ENCODE measurements at regions not wholly inside any gene's neighbourhood (a gene's known extent, or its start where the extent isn't known, plus 50 kb on each side); places are given as distances from the start of the nearest gene placed in this dataset.

DNA sequence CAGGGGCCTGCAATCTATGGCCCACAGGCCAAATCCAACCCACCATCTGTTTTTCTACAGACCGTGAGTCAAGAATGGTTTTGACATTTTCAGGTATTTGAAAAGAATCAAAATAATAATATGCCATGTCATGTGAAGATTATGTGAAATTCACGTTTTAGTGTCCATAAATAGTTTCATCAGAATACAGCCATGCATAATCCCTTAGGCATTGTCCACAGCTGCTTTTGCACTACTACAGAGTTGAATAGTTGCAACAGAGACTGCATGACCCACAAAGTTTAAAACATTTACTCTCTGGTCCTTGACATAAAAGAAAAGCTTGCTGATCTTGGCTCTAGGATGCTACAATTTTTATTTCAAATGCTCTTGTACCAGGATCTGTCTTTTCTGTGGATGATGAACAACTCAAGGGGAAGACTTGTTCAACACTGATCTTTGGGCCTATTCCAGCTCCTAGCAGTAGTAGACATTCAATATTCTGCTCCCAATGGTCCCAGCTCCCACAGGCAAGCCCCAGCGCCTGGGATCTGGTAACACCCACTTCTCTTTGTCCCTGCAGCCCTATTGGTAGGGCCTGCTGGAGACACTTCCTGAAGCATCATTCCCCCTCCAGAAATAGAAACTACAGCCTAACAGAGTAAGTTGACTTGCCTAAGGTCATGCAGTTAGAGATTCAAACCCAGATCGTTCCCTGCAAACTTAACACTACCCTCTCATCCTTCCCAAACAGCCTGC, 76.9 kb downstream of the MRPL46 start:
- no peak overlapping the region for H2BK5ac ChIP-seq (ENCODE audit: low read depth, low read length)
- no peak overlapping the region for H4K5ac ChIP-seq (ENCODE audit: insufficient read length, low read depth, low read length)
- H3K9me3 ChIP-seq (ENCODE audit: insufficient read depth in 2 of 2, low read depth in 1 of 2, low read length in 1 of 2) = 0 out of 4 replicates have a peak, but pooled peaks cover 0 to 3% of the 10 kb centered on the region in 2 experiments
- no peaks in the 10 kb centered on the region for H3K36me3 ChIP-seq (ENCODE audit: control insufficient read depth in 2 of 4, insufficient read depth in 4 of 4, low read length in 3 of 4)
- H4K8ac ChIP-seq (ENCODE audit: extremely low read depth, insufficient read depth, low read length) = no peak overlapping the region
- FAIRE-seq (no peak), DNase-seq (ENCODE audit: low read depth in 1 of 2, low spot score in 2 of 2) (no peak)
- no peak overlapping the region for H3K56ac ChIP-seq (replicated peaks; ENCODE audit: insufficient read length, low read depth, low read length)
- H2BK12ac ChIP-seq (ENCODE audit: low read depth, low read length) = no peak overlapping the region
- no peak overlapping the region for H2AK5ac ChIP-seq (ENCODE audit: low read depth, low read length)
- H3K27ac ChIP-seq (ENCODE audit: low read depth, low read length) = no peak overlapping the region
- no peak overlapping the region for H2BK15ac ChIP-seq (ENCODE audit: low read length)
- TF ChIP-seq CEBPB (IDR thresholded peaks at IDR 0.05; ENCODE audit: low read depth, low read length) = no peak
- no peaks in the 10 kb centered on the region for H3K79me1 ChIP-seq (ENCODE audit: low read depth, low read length)
- no peak overlapping the region for H4K91ac ChIP-seq (replicated peaks; ENCODE audit: insufficient read length, low read length)
- no peak overlapping the region for H2BK20ac ChIP-seq (ENCODE audit: low read length)
- ChIA-PET CTCF (ENCODE audit: partially characterized antibody) (interaction anchor here (2.9 kb wide), 1 partner anchor 11 kb away, joined by 8 read pairs; no protein-coding TSS in a partner anchor), POLR2A (ENCODE audit: partially characterized antibody) (no interaction called here)
- no peak overlapping the region for H3K23ac ChIP-seq (ENCODE audit: insufficient read length)
- no peak overlapping the region for H2BK120ac ChIP-seq (replicated peaks; ENCODE audit: low read depth, low read length)
- no peak overlapping the region for H3K18ac ChIP-seq (ENCODE audit: extremely low read depth, low read length)
- no peaks in the 10 kb centered on the region for H4K20me1 ChIP-seq (replicated peaks in 1 of 2; ENCODE audit: control insufficient read depth in 1 of 2, insufficient read depth in 2 of 2, low read length in 2 of 2)
- no peaks in the 10 kb centered on the region; a peak in 1 of 7 replicates for H3K27me3 ChIP-seq (replicated peaks in 1 of 4; ENCODE audit: control insufficient read depth in 3 of 4, extremely low read depth in 1 of 4, insufficient read depth in 3 of 4, low read length in 3 of 4)
- no peaks in the 10 kb centered on the region for H3K79me2 ChIP-seq (ENCODE audit: control insufficient read depth in 1 of 2, insufficient read depth in 2 of 2, low read length in 2 of 2)
- H3K23me2 ChIP-seq (ENCODE audit: low read depth, low read length) = no peaks in the 10 kb centered on the region
- H3K4ac ChIP-seq (replicated peaks; ENCODE audit: insufficient read length, low read depth, low read length) = no peak overlapping the region
- no peak overlapping the region for H3K4me3 ChIP-seq (ENCODE audit: extremely low read depth in 1 of 4, insufficient read depth in 2 of 4, low read depth in 3 of 4, low read length in 4 of 4)
- H3K4me2 ChIP-seq (ENCODE audit: insufficient read depth in 1 of 2, low read depth in 2 of 2, low read length in 2 of 2) = no peak overlapping the region
- 87% methylated on average over 4 of the region's 4 CpGs; no CpG with 5 or more reads in 1 of the 2 experiments for WGBS, 2 experiments (ENCODE audit: extremely low coverage in 1 of 2, insufficient coverage in 1 of 2, insufficient read length in 1 of 2, insufficient replicate concordance in 2 of 2, low coverage in 1 of 2, low lambda C conversion rate in 2 of 2, missing lambda C conversion rate in 1 of 2)
- H3K9ac ChIP-seq (replicated peaks in 1 of 4; ENCODE audit: extremely low read depth in 1 of 4, low read depth in 3 of 4, low read length in 3 of 4) = no peak overlapping the region
- no peak overlapping the region for H3K14ac ChIP-seq (ENCODE audit: insufficient read length)
- no peaks in the 10 kb centered on the region for H3K4me1 ChIP-seq (replicated peaks in 1 of 4; ENCODE audit: control insufficient read depth in 3 of 4, insufficient read depth in 4 of 4, low read length in 3 of 4)
- no peak overlapping the region for H2AFZ ChIP-seq (ENCODE audit: low read length)
